ENCODE measurements at regions not wholly inside any gene's neighbourhood (a gene's known extent, or its start where the extent isn't known, plus 50 kb on each side); places are given as distances from the start of the nearest gene placed in this dataset.

DNA sequence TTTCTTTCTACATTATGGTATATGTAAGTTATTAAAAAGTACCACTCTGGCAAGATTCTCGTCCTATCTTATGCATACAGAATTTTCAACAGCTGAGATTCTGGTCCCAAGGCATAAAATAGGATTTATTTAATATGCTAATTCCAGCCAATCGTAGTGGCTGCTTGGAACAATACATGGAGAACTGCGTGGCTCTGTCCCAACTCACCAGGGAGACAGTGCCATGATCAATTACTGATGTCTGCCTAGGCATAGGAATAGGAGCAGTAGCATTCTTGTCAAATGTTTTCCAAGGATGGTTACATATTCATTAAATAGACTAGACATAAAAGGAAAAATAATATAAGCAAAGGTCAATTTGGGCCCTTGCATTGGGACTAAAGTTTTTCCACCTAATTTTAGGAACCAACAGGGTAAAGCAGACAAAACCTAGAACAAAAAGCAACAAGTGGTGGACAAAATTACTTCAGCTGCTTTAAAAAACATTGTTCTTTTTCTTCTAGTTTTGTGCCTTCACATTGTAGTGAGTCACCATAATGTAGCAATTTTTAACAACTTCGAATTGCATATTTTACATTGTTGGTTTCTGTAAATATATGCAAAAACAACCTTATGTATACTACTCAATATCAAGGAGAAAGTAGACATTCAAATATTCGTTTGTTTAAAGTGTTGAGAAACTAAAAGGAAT, 232.8 kb upstream of the ATP5MC3 start:
- TF ChIP-seq, protein P1, sequence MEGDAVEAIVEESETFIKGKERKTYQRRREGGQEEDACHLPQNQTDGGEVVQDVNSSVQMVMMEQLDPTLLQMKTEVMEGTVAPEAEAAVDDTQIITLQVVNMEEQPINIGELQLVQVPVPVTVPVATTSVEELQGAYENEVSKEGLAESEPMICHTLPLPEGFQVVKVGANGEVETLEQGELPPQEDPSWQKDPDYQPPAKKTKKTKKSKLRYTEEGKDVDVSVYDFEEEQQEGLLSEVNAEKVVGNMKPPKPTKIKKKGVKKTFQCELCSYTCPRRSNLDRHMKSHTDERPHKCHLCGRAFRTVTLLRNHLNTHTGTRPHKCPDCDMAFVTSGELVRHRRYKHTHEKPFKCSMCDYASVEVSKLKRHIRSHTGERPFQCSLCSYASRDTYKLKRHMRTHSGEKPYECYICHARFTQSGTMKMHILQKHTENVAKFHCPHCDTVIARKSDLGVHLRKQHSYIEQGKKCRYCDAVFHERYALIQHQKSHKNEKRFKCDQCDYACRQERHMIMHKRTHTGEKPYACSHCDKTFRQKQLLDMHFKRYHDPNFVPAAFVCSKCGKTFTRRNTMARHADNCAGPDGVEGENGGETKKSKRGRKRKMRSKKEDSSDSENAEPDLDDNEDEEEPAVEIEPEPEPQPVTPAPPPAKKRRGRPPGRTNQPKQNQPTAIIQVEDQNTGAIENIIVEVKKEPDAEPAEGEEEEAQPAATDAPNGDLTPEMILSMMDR (IDR thresholded peaks at IDR 0.05) = no peak
- TF ChIP-seq POLR2A (IDR thresholded peaks at IDR 0.05) = no peak
